ENCODE measurements at regions not wholly inside any gene's neighbourhood (a gene's known extent, or its start where the extent isn't known, plus 50 kb on each side); places are given as distances from the start of the nearest gene placed in this dataset.
A peak's percentile ranks its signal among the peaks of the same experiment; 100 is the strongest.
"Not testable (repeated sequence)": the region's sequence is repeated elsewhere in the genome, so short reads cannot be mapped to it uniquely, and the experiment has no call there.

- peaks cover 41% of the 10 kb centered on the region for H3K4me1 ChIP-seq
- no peak for TF ChIP-seq Cebpa-rat (IDR thresholded peaks at IDR 0.05)
- H3K27me3 ChIP-seq = no peaks in the 10 kb centered on the region
- no peaks in the 10 kb centered on the region for H4K20me1 ChIP-seq
- H3K27ac ChIP-seq = peak overlapping the region; percentile 82
- peak overlapping the region; percentile 72; the same call in 1 of the 2 replicates for H3K9ac ChIP-seq
- 0 out of 2 replicates have a peak overlapping the region, but pooled peaks have one; percentile 15 for H3K4me3 ChIP-seq
- H3K9me3 ChIP-seq = no peaks in the 10 kb centered on the region
- H3K36me3 ChIP-seq = no peaks in the 10 kb centered on the region
- H3K4me2 ChIP-seq = peak overlapping the region; percentile 77
Measured at GRCh38 chr20:56779452-56780143, 150.5 kb downstream of the TFAP2C start.

- Histone ChIP-seq H4K20me1 (no peaks in the 10 kb centered on the region), H3K4me2 (peak overlapping the region; percentile 22; the same call in 1 of the 2 replicates), H3K9ac (no peak overlapping the region), H3K9me3 (no peaks in the 10 kb centered on the region), H3K27ac (peak overlapping the region; percentile 14; the same call in 1 of the 2 replicates), H3K27me3 (no peaks in the 10 kb centered on the region), H3K4me3 (no peak overlapping the region), H3K4me1 (peaks cover 41% of the 10 kb centered on the region), H3K36me3 (no peaks in the 10 kb centered on the region)
- no peak for TF ChIP-seq Cebpa-rat (IDR thresholded peaks at IDR 0.05)
Measured at GRCh38 chr20:56780266-56780665, 151.2 kb downstream of the TFAP2C start.

- no peaks in the 10 kb centered on the region for H3K36me3 ChIP-seq
- H3K4me2 ChIP-seq = no peak overlapping the region
- H3K9me3 ChIP-seq = no peaks in the 10 kb centered on the region
- peaks cover 39% of the 10 kb centered on the region for H3K4me1 ChIP-seq
- H3K27me3 ChIP-seq = no peaks in the 10 kb centered on the region
- H3K27ac ChIP-seq = no peak overlapping the region
- no peaks in the 10 kb centered on the region for H4K20me1 ChIP-seq
- no peak overlapping the region for H3K4me3 ChIP-seq
- no peak for TF ChIP-seq Cebpa-rat (IDR thresholded peaks at IDR 0.05)
- H3K9ac ChIP-seq = no peak overlapping the region
Measured at GRCh38 chr20:56781108-56781739, 152.1 kb downstream of the TFAP2C start.

GRCh38 chr20:56781987-56782560, 153.0 kb downstream of the TFAP2C start:
- H4K20me1 ChIP-seq, H3K27me3 ChIP-seq, H3K9ac ChIP-seq, H3K4me3 ChIP-seq, H3K36me3 ChIP-seq, H3K4me2 ChIP-seq, H3K9me3 ChIP-seq, H3K27ac ChIP-seq: not testable (repeated sequence)
- H3K4me1 ChIP-seq = peaks cover 33% of the 10 kb centered on the region

- not testable (repeated sequence) for H3K27ac ChIP-seq, H3K4me2 ChIP-seq, H3K9me3 ChIP-seq, H3K4me3 ChIP-seq, H3K9ac ChIP-seq, H3K27me3 ChIP-seq, H3K36me3 ChIP-seq, H4K20me1 ChIP-seq
- peaks cover 32% of the 10 kb centered on the region for H3K4me1 ChIP-seq
Measured at GRCh38 chr20:56782814-56783213, 153.7 kb downstream of the TFAP2C start.

GRCh38 chr20:56783826-56784225, 154.7 kb downstream of the TFAP2C start:
- Histone ChIP-seq H3K4me1 (peaks cover 23% of the 10 kb centered on the region), H3K9me3 (no peaks in the 10 kb centered on the region), H3K9ac (no peak overlapping the region), H3K4me2 (no peak overlapping the region), H3K27me3 (no peaks in the 10 kb centered on the region), H3K36me3 (no peaks in the 10 kb centered on the region), H4K20me1 (no peaks in the 10 kb centered on the region), H3K4me3 (no peak overlapping the region), H3K27ac (no peak overlapping the region)
- TF ChIP-seq Cebpa-rat (IDR thresholded peaks at IDR 0.05) = no peak

GRCh38 chr20:56786503-56786902, 157.4 kb downstream of the TFAP2C start:
- H3K4me2 ChIP-seq = no peak overlapping the region
- no peaks in the 10 kb centered on the region for H3K36me3 ChIP-seq
- no peak for TF ChIP-seq Cebpa-rat (IDR thresholded peaks at IDR 0.05)
- H3K27me3 ChIP-seq = no peaks in the 10 kb centered on the region
- no peaks in the 10 kb centered on the region for H3K9me3 ChIP-seq
- H4K20me1 ChIP-seq = no peaks in the 10 kb centered on the region
- H3K4me1 ChIP-seq = peaks cover 21% of the 10 kb centered on the region
- no peak overlapping the region for H3K4me3 ChIP-seq
- no peak overlapping the region for H3K27ac ChIP-seq
- H3K9ac ChIP-seq = no peak overlapping the region

GRCh38 chr20:56788041-56788670, 159.1 kb downstream of the TFAP2C start:
- H3K4me1 ChIP-seq = peaks cover 29% of the 10 kb centered on the region
- H3K27me3 ChIP-seq = no peaks in the 10 kb centered on the region
- no peaks in the 10 kb centered on the region for H3K36me3 ChIP-seq
- no peaks in the 10 kb centered on the region for H4K20me1 ChIP-seq
- no peak overlapping the region for H3K27ac ChIP-seq
- no peak overlapping the region for H3K4me3 ChIP-seq
- H3K4me2 ChIP-seq = no peak overlapping the region
- TF ChIP-seq Cebpa-rat (IDR thresholded peaks at IDR 0.05) = peak; percentile 24; the same call in 1 of the 2 replicates
- no peak overlapping the region for H3K9ac ChIP-seq
- H3K9me3 ChIP-seq = no peaks in the 10 kb centered on the region

- Histone ChIP-seq H4K20me1 (no peaks in the 10 kb centered on the region), H3K27me3 (no peaks in the 10 kb centered on the region), H3K4me1 (peaks cover 29% of the 10 kb centered on the region), H3K4me3 (no peak overlapping the region), H3K36me3 (no peaks in the 10 kb centered on the region), H3K4me2 (no peak overlapping the region), H3K27ac (no peak overlapping the region), H3K9ac (no peak overlapping the region), H3K9me3 (no peaks in the 10 kb centered on the region)
- no peak for TF ChIP-seq Cebpa-rat (IDR thresholded peaks at IDR 0.05)
Measured at GRCh38 chr20:56788671-56789610, 159.8 kb downstream of the TFAP2C start.

Measured in BLaER1 (cell line).